GM23338 (cell line): ENCODE measurements at regions not wholly inside any gene's neighbourhood (a gene's known extent, or its start where the extent isn't known, plus 50 kb on each side); places are given as distances from the start of the nearest gene placed in this dataset.

Experiments used
- ATAC-seq: fragments of 200-7000 bp; cut with Tn5 transposase; 3 replicates; pipeline ENCODE4 v1.9.1; 2020
- DNase-seq: peaks from one replicate; pipeline ENCODE4 v3.0.0-alpha.2; 2015; ENCODE audit warnings: low spot score
- H2AFZ ChIP-seq: fragments of 200-600 bp; sonication (generic); 2 replicates; pipeline ENCODE4 v1.8.0; 2016; ENCODE audit warnings: antibody characterized with exemption, mild to moderate bottlenecking, moderate library complexity
- H3F3A ChIP-seq: fragments of 200-600 bp; sonication (generic); replicated peaks from 2 replicates; pipeline ENCODE4 v1.8.0; 2017; ENCODE audit warnings: antibody characterized with exemption, mixed run types, low read depth
- H3K27ac ChIP-seq: fragments of 200-600 bp; sonication (generic); 2 replicates; pipeline ENCODE4 v1.6.1; 2016; ENCODE audit warnings: low read depth
- H3K27me3 ChIP-seq: fragments of 200-600 bp; sonication (generic); 2 replicates; pipeline ENCODE4 v1.8.0; 2016; ENCODE audit warnings: mild to moderate bottlenecking, mixed run types, moderate library complexity; ENCODE audit not compliant: insufficient read depth
- H3K36me3 ChIP-seq: fragments of 200-600 bp; sonication (generic); 2 replicates; pipeline ENCODE4 v1.8.0; 2016; ENCODE audit warnings: mild to moderate bottlenecking; ENCODE audit not compliant: insufficient read depth
- H3K4me1 ChIP-seq: fragments of 200-600 bp; sonication (generic); 2 replicates; pipeline ENCODE4 v1.8.0; 2016; ENCODE audit warnings: mild to moderate bottlenecking, moderate library complexity; ENCODE audit not compliant: insufficient read depth
- H3K4me2 ChIP-seq: fragments of 200-600 bp; sonication (generic); 2 replicates; pipeline ENCODE4 v1.7.1; 2017; ENCODE audit warnings: mixed run types
- H3K4me3 ChIP-seq: fragments of 200-600 bp; sonication (generic); 2 replicates; pipeline ENCODE4 v1.6.1; 2016; ENCODE audit warnings: mixed run types
- H3K79me2 ChIP-seq: fragments of 200-600 bp; sonication (generic); replicated peaks from 2 replicates; pipeline ENCODE4 v1.8.0; 2017; ENCODE audit warnings: mild to moderate bottlenecking; ENCODE audit not compliant: insufficient read depth
- H3K9me2 ChIP-seq: fragments of 200-600 bp; sonication (generic); 2 replicates; pipeline ENCODE4 v1.8.0; 2017; ENCODE audit not compliant: insufficient read depth
- H4K20me1 ChIP-seq: fragments of 200-600 bp; sonication (generic); replicated peaks from 2 replicates; pipeline ENCODE4 v1.8.0; 2017; ENCODE audit warnings: mild to moderate bottlenecking; ENCODE audit not compliant: insufficient read depth
- H3K27ac Mint-ChIP-seq: 2 replicates; pipeline ENCODE4 v1.8.0; 2020; ENCODE audit warnings: inconsistent platforms, mild to moderate bottlenecking, moderate library complexity, mixed read lengths
- H3K27me3 Mint-ChIP-seq: 3 replicates; pipeline ENCODE4 v1.8.0; 2022; ENCODE audit warnings: low read depth, mild to moderate bottlenecking, moderate library complexity, mixed read lengths, inconsistent platforms; ENCODE audit not compliant: insufficient read depth, poor library complexity
- H3K36me3 Mint-ChIP-seq: 3 replicates; pipeline ENCODE4 v1.8.0; 2021; ENCODE audit warnings: low read depth, mild to moderate bottlenecking, inconsistent platforms, moderate library complexity, mixed read lengths
- H3K4me1 Mint-ChIP-seq: 3 replicates; pipeline ENCODE4 v1.8.0; 2020; ENCODE audit warnings: mild to moderate bottlenecking, inconsistent platforms, mixed read lengths
- H3K4me3 Mint-ChIP-seq: 3 replicates; pipeline ENCODE4 v1.8.0; 2021; ENCODE audit warnings: moderate library complexity, mild to moderate bottlenecking, inconsistent platforms, mixed read lengths
- H3K9me3 Mint-ChIP-seq: 3 replicates; pipeline ENCODE4 v1.8.0; 2020; ENCODE audit warnings: moderate library complexity, mild to moderate bottlenecking, inconsistent platforms, mixed read lengths
- EZH2 ChIP-seq: fragments of 200-600 bp; sonication (generic); IDR thresholded peaks from one replicate; pipeline ENCODE4 v1.8.0; 2017; ENCODE audit warnings: antibody characterized with exemption, mild to moderate bottlenecking, low read depth; ENCODE audit not compliant: unreplicated experiment
- NANOG ChIP-seq: IDR thresholded peaks from 2 replicates; pipeline ENCODE4 v1.6.1; 2016; ENCODE audit warnings: antibody characterized with exemption, borderline replicate concordance
- ZNF114 ChIP-seq: fragments of 250-450 bp; sonication (Bioruptor Pico); IDR thresholded peaks from 2 replicates; pipeline ENCODE4 v1.5.0; 2020; ENCODE audit warnings: mild to moderate bottlenecking, moderate library complexity
- ZNF331 ChIP-seq: fragments of 250-450 bp; sonication (Bioruptor Pico); IDR thresholded peaks from 2 replicates; pipeline ENCODE4 v1.5.0; 2020; ENCODE audit warnings: low read depth, mild to moderate bottlenecking, moderate library complexity
- TF ChIP-seq, protein P1 (sequence below): IDR thresholded peaks from 2 replicates; pipeline ENCODE4 v1.6.1; 2016; ENCODE audit warnings: antibody characterized with exemption
- TF ChIP-seq, protein P2 (sequence below): IDR thresholded peaks from one replicate; pipeline ENCODE4 v1.6.1; 2018; ENCODE audit warnings: antibody characterized with exemption; ENCODE audit not compliant: unreplicated experiment
- TF ChIP-seq, protein P3 (sequence below): fragments of 250-450 bp; sonication (Bioruptor Pico); IDR thresholded peaks from 2 replicates; pipeline ENCODE4 v1.5.0; 2020; ENCODE audit warnings: mild to moderate bottlenecking, moderate library complexity

DNA sequence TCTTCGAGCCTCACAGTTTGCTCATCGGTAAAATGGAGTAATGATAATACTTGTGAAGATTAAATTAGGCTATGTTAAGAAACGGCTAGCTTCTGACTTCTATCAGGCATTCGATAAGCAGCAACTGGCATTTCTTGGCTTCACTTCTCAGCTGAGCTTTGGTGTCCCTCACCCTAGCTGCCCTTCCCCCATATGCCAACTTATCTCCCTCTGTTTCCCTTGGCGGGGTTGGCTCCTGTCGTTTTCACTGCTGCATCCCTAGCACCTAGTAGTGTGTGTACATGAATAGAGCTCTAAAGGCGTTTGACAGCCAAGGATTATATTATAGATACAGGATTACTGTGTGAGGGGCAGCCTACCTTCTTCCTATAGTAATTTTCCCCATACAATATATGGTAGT, 97.5 kb downstream of the TNFSF11 start:
- H3K36me3 Mint-ChIP-seq: peaks cover 3% of the 10 kb centered on the region; the same call in 2 of the 3 replicates
- ATAC-seq: no peak
- no peaks in the 10 kb centered on the region for H3K27me3 Mint-ChIP-seq
- H3K27ac ChIP-seq: no peak overlapping the region
- H4K20me1 ChIP-seq: no peaks in the 10 kb centered on the region
- no peaks in the 10 kb centered on the region for H3K36me3 ChIP-seq
- H3K9me2 ChIP-seq: no peaks in the 10 kb centered on the region
- H2AFZ ChIP-seq: no peak overlapping the region
- no peaks in the 10 kb centered on the region for H3K79me2 ChIP-seq
- no peaks in the 10 kb centered on the region for H3F3A ChIP-seq
- H3K4me2 ChIP-seq: no peak overlapping the region
- H3K9me3 Mint-ChIP-seq: peaks cover 10% of the 10 kb centered on the region
- no peaks in the 10 kb centered on the region for H3K27me3 ChIP-seq
- no peak for TF ChIP-seq EZH2
- TF ChIP-seq, protein P1, sequence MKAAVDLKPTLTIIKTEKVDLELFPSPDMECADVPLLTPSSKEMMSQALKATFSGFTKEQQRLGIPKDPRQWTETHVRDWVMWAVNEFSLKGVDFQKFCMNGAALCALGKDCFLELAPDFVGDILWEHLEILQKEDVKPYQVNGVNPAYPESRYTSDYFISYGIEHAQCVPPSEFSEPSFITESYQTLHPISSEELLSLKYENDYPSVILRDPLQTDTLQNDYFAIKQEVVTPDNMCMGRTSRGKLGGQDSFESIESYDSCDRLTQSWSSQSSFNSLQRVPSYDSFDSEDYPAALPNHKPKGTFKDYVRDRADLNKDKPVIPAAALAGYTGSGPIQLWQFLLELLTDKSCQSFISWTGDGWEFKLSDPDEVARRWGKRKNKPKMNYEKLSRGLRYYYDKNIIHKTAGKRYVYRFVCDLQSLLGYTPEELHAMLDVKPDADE: no peak
- TF ChIP-seq ZNF114 (CRISPR knock-in tag): no peak
- TF ChIP-seq ZNF331 (CRISPR knock-in tag): no peak
- no peak for TF ChIP-seq NANOG
- TF ChIP-seq, protein P2, sequence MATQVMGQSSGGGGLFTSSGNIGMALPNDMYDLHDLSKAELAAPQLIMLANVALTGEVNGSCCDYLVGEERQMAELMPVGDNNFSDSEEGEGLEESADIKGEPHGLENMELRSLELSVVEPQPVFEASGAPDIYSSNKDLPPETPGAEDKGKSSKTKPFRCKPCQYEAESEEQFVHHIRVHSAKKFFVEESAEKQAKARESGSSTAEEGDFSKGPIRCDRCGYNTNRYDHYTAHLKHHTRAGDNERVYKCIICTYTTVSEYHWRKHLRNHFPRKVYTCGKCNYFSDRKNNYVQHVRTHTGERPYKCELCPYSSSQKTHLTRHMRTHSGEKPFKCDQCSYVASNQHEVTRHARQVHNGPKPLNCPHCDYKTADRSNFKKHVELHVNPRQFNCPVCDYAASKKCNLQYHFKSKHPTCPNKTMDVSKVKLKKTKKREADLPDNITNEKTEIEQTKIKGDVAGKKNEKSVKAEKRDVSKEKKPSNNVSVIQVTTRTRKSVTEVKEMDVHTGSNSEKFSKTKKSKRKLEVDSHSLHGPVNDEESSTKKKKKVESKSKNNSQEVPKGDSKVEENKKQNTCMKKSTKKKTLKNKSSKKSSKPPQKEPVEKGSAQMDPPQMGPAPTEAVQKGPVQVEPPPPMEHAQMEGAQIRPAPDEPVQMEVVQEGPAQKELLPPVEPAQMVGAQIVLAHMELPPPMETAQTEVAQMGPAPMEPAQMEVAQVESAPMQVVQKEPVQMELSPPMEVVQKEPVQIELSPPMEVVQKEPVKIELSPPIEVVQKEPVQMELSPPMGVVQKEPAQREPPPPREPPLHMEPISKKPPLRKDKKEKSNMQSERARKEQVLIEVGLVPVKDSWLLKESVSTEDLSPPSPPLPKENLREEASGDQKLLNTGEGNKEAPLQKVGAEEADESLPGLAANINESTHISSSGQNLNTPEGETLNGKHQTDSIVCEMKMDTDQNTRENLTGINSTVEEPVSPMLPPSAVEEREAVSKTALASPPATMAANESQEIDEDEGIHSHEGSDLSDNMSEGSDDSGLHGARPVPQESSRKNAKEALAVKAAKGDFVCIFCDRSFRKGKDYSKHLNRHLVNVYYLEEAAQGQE: no peak
- TF ChIP-seq, protein P3, sequence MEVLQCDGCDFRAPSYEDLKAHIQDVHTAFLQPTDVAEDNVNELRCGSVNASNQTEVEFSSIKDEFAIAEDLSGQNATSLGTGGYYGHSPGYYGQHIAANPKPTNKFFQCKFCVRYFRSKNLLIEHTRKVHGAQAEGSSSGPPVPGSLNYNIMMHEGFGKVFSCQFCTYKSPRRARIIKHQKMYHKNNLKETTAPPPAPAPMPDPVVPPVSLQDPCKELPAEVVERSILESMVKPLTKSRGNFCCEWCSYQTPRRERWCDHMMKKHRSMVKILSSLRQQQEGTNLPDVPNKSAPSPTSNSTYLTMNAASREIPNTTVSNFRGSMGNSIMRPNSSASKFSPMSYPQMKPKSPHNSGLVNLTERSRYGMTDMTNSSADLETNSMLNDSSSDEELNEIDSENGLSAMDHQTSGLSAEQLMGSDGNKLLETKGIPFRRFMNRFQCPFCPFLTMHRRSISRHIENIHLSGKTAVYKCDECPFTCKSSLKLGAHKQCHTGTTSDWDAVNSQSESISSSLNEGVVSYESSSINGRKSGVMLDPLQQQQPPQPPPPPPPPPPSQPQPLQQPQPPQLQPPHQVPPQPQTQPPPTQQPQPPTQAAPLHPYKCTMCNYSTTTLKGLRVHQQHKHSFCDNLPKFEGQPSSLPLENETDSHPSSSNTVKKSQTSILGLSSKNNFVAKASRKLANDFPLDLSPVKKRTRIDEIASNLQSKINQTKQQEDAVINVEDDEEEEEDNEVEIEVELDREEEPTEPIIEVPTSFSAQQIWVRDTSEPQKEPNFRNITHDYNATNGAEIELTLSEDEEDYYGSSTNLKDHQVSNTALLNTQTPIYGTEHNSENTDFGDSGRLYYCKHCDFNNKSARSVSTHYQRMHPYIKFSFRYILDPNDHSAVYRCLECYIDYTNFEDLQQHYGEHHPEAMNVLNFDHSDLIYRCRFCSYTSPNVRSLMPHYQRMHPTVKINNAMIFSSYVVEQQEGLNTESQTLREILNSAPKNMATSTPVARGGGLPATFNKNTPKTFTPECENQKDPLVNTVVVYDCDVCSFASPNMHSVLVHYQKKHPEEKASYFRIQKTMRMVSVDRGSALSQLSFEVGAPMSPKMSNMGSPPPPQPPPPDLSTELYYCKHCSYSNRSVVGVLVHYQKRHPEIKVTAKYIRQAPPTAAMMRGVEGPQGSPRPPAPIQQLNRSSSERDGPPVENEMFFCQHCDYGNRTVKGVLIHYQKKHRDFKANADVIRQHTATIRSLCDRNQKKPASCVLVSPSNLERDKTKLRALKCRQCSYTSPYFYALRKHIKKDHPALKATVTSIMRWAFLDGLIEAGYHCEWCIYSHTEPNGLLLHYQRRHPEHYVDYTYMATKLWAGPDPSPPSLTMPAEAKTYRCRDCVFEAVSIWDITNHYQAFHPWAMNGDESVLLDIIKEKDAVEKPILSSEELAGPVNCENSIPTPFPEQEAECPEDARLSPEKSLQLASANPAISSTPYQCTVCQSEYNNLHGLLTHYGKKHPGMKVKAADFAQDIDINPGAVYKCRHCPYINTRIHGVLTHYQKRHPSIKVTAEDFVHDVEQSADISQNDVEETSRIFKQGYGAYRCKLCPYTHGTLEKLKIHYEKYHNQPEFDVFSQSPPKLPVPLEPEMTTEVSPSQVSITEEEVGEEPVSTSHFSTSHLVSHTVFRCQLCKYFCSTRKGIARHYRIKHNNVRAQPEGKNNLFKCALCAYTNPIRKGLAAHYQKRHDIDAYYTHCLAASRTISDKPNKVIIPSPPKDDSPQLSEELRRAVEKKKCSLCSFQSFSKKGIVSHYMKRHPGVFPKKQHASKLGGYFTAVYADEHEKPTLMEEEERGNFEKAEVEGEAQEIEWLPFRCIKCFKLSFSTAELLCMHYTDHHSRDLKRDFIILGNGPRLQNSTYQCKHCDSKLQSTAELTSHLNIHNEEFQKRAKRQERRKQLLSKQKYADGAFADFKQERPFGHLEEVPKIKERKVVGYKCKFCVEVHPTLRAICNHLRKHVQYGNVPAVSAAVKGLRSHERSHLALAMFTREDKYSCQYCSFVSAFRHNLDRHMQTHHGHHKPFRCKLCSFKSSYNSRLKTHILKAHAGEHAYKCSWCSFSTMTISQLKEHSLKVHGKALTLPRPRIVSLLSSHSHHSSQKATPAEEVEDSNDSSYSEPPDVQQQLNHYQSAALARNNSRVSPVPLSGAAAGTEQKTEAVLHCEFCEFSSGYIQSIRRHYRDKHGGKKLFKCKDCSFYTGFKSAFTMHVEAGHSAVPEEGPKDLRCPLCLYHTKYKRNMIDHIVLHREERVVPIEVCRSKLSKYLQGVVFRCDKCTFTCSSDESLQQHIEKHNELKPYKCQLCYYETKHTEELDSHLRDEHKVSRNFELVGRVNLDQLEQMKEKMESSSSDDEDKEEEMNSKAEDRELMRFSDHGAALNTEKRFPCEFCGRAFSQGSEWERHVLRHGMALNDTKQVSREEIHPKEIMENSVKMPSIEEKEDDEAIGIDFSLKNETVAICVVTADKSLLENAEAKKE (CRISPR knock-in tag): no peak
- H3K27ac Mint-ChIP-seq: no peak overlapping the region
- no peaks in the 10 kb centered on the region for H3K4me1 Mint-ChIP-seq
- H3K4me1 ChIP-seq: no peaks in the 10 kb centered on the region
- no peak overlapping the region for H3K4me3 Mint-ChIP-seq
- H3K4me3 ChIP-seq: no peak overlapping the region
- DNase-seq: no peak
